ENCODE measurements at regions not wholly inside any gene's neighbourhood (a gene's known extent, or its start where the extent isn't known, plus 50 kb on each side); places are given as distances from the start of the nearest gene placed in this dataset.
"Not testable (repeated sequence)": the region's sequence is repeated elsewhere in the genome, so short reads cannot be mapped to it uniquely, and the experiment has no call there.

DNA sequence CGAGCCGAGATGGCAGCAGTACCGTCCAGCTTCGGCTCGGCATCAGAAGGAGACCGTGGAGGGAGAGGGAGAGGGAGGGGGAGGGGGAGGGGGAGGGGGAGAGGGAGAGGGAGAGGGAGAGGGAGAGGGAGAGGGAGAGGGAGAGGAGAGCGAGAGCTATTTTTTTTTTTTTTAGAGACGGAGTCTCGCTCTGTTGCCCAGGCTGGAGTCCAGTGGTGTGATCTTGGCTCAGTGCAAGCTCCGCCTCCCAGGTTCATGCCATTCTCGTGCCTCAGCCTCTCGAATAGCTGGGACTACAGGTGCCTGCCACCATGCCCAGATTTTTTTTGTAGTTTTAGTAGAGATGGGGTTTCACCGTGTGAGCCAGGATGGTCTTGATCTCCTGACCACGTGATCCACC lies 106.1 kb upstream of the EEF2KMT start:
- DNase-seq (ENCODE audit: low read depth), result not testable (repeated sequence)

DNA sequence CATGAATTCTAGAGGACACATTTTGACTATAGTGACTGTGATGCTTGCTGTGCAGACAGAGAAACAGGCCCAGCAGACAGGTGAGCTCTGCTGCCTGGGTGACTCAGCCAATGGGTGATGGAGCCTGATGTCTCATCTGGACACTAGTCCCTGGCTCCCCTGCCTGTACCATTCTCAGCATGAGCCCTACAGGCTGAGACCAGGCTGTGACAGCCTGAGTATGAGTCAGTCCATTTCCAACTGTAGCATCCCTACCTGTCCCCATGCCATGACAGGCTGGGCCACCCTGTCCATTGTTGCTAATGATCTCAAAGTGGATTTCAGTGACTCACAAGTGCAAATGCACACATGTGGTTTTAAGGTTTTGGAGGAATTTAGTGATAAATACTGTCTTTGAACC lies 102.5 kb upstream of the EEF2KMT start:
- no peak for DNase-seq (ENCODE audit: low read depth)

- DNase-seq (ENCODE audit: low read depth), result no peak
These were observed 98.6 kb upstream of the EEF2KMT start for GRCh38 chr16:5196204-5196603.

DNA sequence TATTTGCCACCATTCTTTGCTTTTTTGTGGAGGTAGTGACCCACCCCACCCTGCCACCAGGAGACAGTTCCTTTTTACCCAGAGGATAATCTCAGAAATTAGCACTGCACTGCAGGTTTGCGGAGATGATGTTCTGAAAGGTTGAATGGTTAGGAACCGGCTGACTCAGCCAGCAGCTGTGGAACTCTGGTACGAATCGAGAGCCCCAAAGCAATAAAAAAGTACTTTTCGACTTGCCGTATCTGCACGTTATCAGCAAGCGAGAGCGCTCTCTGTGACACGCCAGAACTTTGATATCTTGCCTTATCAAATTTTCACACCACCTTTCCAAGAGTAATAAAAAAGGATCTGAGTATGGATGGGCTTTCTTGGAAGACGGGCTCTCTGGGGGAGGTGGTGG lies 96.3 kb upstream of the EEF2KMT start:
- DNase-seq (ENCODE audit: low read depth), result no peak

DNA sequence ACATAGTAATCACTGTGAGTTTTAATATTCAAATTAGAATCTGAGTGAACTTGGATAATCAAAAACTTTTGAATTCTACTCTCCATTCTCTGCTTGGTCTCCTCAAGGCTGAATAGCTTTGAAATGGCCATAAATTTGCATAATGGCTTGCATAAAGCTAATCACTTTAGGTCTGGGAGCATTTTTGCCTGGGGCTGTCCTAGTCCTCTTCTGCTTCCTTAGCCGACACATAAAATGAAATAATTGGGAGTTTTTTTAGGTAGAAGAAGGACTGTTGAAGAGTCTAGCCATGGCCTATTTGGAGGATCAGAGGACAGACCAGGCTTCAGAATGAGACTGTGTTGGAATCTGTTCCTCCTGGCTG lies 91.4 kb upstream of the EEF2KMT start:
- DNase-seq (ENCODE audit: low read depth), result no peak

DNA sequence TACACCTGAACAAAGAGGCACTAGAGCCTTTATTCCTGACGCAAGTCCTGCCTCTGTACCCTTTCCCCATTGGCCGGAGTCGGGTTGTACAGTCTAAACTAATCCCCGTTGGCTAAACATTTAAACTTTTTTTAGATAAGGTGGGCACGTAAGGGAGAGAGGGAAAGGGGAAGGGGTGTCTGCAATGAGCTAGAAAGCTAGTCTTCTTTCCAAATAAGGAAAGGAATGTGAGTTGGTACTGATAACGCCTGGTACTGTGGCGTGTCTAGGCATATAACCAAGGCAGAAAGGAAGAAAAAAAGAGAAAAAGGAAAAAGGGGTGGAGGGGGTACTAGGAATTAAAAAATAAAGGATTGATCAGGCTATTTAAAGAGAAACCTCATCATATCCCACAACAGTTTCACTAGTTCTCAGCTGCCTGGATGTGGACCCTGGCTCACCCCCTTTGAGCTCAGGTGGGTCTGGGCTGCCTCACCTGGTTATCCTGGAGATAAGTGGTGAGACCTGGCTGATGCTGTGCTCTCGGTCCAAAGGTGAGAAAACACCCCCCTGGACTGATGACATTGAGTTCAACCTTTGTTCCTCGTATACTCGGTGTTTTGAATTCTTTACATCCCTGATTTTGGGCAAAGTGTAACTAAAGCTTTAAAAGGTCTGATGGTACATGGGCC lies 90.9 kb upstream of the EEF2KMT start:
- no peak for DNase-seq (ENCODE audit: low read depth)

DNA sequence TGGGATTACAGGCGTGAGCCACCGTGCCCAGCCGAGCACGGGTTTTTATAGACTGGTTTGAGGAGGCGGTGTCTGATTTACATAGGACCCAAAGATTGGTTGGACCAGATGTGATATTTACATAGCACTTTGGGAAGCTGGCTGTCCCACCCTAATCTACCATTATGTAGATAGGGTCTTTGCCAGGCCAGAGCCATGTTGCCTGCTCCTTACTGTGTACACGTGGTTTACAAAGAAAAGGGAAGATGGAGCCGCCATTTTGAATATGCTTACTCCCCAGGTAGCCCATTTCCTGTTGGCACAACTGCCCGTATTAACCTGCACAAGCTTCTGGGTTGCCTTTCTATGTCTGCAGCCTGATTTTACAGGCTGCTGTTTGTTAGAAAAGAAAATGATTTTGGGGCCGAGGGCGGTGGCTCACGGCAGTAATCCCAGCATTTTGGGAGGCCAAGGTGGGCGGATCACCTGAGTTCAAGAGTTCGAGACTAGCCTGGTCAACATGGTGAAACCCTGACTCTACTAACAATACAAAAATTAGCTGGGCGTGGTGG lies 89.9 kb upstream of the EEF2KMT start:
- DNase-seq (ENCODE audit: low read depth), result no peak

DNA sequence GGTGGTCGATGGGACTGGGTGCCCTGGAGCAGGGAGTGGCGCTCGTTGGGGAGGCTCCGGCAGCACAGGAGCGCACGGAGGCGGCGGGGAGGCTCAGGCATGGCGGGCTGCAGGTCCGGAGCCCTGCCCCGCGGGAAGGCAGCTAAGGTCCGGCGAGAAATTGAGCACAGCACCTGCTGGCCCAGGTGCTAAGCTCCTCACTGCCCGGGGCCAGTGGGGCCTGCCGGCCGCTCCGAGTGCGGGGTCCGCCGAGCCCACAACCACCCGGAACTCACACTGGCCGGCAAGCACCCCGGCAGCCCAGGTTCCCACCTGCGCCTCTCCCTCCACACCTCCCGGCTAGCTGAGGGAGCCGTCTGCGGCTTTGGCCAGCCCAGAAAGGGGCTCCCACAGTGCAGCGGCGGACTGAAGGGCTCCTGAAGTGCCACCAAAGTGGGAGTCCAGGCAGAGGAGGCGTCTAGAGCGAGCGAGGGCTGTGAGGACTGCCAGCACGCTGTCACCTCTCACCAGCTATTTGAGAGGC lies 88.8 kb upstream of the EEF2KMT start:
- DNase-seq (ENCODE audit: low read depth), result no peak

- DNase-seq (ENCODE audit: low read depth), result no peak
These were observed 78.9 kb upstream of the EEF2KMT start for GRCh38 chr16:5176505-5176904.

- no peak for DNase-seq (ENCODE audit: low read depth)
These were observed 77.7 kb upstream of the EEF2KMT start for GRCh38 chr16:5175266-5175665.

GRCh38 chr16:5166486-5166885 lies 68.9 kb upstream of the EEF2KMT start:
- no peak for DNase-seq (ENCODE audit: low read depth)

GRCh38 chr16:5165429-5165828 lies 67.8 kb upstream of the EEF2KMT start:
- DNase-seq (ENCODE audit: low read depth), result not testable (repeated sequence)

- DNase-seq (ENCODE audit: low read depth), result not testable (repeated sequence)
These were observed 65.2 kb upstream of the EEF2KMT start for GRCh38 chr16:5162801-5163200.

DNA sequence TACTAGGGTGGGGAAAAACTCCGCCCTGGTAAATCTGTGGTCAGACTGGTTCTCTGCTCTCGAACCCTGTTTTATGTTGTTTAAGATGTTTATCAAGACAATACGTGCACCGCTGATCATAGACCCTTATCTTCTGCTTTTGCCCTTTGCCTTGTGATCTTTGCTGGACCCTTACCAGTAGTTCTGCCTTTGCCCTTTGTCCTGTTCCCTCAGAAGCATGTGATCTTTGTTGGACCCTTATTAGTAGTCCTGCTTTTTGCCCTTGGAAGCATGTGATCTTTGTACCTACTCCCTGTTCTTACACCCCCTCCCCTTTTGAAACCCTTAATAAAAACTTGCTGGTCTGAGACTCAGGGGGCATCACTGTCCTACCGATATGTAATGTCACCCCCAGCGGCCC lies 64.3 kb upstream of the EEF2KMT start:
- not testable (repeated sequence) for DNase-seq (ENCODE audit: low read depth)

- not testable (repeated sequence) for DNase-seq (ENCODE audit: low read depth)
These were observed 62.4 kb upstream of the EEF2KMT start for GRCh38 chr16:5160010-5160409.

GRCh38 chr16:5159537-5159936 lies 61.9 kb upstream of the EEF2KMT start:
- DNase-seq (ENCODE audit: low read depth), result not testable (repeated sequence)

DNA sequence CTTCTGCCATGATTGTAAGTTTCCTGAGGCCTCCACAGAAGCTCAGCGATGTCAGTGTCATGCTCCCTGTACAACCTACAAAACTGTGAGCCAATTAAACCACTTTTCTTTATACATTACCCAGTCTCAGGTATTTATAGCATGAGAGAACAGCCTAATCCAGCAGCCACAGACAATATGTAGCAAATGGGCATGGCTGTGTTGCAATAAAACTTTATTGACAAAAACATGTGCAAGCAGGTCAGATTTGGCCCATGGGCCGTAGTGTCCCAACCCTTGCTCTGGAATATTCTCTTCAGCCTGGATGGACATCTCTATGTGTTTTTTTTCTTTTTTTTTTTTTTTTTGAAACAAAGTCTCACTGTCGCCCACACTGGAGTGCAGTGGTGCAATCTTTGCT lies 60.9 kb upstream of the EEF2KMT start:
- no peak for DNase-seq (ENCODE audit: low read depth)

DNA sequence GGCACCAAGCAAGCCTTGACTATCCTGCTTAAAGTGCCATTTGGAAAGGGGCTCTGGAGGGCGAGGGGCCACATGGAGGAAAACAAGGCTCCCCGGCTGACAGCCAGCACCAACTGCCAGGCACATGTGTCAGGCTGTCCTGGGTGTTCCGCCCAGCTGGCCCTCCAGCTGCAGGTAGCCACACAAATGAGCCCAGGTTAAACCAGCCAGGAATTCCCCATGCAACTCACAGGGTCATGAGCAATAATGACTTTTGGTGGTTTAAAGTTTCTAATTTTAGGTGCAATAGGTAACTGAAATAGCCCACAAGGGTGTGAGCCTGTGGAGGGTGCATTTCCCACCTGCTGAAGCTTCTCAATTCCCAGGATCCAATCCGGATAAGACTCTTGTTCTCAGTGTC lies 58.9 kb upstream of the EEF2KMT start:
- not testable (repeated sequence) for DNase-seq (ENCODE audit: low read depth)

- DNase-seq (ENCODE audit: low read depth), result peak; percentile 35
These were observed 56.4 kb upstream of the EEF2KMT start for GRCh38 chr16:5154006-5154405.

- DNase-seq (ENCODE audit: low read depth), result not testable (repeated sequence)
These were observed 53.8 kb upstream of the EEF2KMT start for GRCh38 chr16:5151409-5151808.
